Prostate gland (tissue), 2 donors: ENCODE measurements at regions not wholly inside any gene's neighbourhood (a gene's known extent, or its start where the extent isn't known, plus 50 kb on each side); places are given as distances from the start of the nearest gene placed in this dataset.

ENCODE experiments used
- POLR2A ChIP-seq: fragments of 450-650 bp; IDR thresholded peaks from one replicate; pipeline ENCODE4 v1.6.1; 2016; ENCODE audit warnings: antibody characterized with exemption, mild to moderate bottlenecking
- POLR2AphosphoS5 ChIP-seq: sonication (generic); formaldehyde crosslinking; IDR thresholded peaks from one replicate; pipeline ENCODE4 v1.6.1; 2017; ENCODE audit warnings: antibody characterized with exemption
- TF ChIP-seq, protein P1 (sequence below), 4 experiments: fragments of 200-600 bp in 2 of 4; fragments of 450-650 bp in 2 of 4; sonication (generic) in 2 of 4; IDR thresholded peaks; 1 replicate in 3 of 4; 2 replicates in 1 of 4; pipeline ENCODE4 v1.5.1; 2016 to 2019; ENCODE audit warnings: antibody characterized with exemption in 4 of 4, mild to moderate bottlenecking in 2 of 4, moderate library complexity in 2 of 4

DNA sequence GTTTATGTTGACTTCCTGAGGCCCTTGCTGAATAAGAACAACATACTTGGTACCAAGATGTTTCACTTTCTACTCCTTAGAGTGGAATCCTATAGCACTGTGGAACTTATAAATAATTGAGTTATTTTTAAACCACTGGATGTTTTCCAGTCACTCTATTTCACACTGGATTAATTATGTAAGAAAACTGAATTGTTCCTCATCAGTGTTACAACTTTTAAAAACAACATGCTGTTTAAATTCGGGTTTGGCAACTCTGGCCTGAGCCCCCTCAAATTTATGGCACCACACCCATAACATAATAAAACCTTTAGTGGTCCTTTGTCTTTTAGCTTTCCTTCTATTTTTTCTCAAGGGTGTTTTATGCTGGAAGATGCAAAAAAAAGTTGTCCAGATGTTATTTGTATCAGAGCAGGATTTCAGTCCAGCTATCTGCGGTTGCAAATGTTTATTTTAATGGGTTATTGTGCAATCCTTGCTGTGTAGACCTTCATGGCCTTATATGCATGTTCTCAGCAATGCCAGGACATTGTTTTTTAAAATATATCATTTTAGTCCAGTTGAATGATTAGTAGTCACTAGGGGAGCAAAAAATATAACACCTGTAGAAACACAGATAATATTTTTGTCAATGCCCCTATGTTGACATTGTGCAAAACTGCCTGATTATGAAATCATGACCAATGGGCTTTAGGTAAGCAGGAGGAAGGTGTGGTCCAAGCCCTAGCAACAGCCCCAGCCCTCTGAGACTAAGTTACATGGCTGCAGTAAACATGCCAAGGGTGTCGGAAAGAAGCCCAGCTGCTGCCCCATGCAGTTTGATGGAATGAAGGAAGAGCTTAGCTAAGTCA lies 638.0 kb upstream of the ZEB2 start:
- TF ChIP-seq, protein P1, sequence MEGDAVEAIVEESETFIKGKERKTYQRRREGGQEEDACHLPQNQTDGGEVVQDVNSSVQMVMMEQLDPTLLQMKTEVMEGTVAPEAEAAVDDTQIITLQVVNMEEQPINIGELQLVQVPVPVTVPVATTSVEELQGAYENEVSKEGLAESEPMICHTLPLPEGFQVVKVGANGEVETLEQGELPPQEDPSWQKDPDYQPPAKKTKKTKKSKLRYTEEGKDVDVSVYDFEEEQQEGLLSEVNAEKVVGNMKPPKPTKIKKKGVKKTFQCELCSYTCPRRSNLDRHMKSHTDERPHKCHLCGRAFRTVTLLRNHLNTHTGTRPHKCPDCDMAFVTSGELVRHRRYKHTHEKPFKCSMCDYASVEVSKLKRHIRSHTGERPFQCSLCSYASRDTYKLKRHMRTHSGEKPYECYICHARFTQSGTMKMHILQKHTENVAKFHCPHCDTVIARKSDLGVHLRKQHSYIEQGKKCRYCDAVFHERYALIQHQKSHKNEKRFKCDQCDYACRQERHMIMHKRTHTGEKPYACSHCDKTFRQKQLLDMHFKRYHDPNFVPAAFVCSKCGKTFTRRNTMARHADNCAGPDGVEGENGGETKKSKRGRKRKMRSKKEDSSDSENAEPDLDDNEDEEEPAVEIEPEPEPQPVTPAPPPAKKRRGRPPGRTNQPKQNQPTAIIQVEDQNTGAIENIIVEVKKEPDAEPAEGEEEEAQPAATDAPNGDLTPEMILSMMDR (IDR thresholded peaks at IDR 0.05): no peak
- TF ChIP-seq POLR2AphosphoS5 (peak; percentile 9), POLR2A (no peak)
